Fibroblast of gingiva (primary cell): ENCODE measurements at regions not wholly inside any gene's neighbourhood (a gene's known extent, or its start where the extent isn't known, plus 50 kb on each side); places are given as distances from the start of the nearest gene placed in this dataset.

Source experiments
- DNase-seq: peaks from one replicate; pipeline ENCODE4 v3.0.0-alpha.2; 2011; ENCODE audit warnings: low read depth

- no peak for DNase-seq
Measured at GRCh38 chr15:70426096-70426821, 328.5 kb upstream of the TLE3 start.

- DNase-seq, result no peak
Measured at GRCh38 chr15:70424937-70425411, 327.3 kb upstream of the TLE3 start.

- DNase-seq, result no peak
Measured at GRCh38 chr15:70423267-70423666, 325.6 kb upstream of the TLE3 start.

GRCh38 chr15:70422342-70422741 is 324.6 kb upstream of the TLE3 start:
- no peak for DNase-seq

GRCh38 chr15:70420948-70421482 is 323.3 kb upstream of the TLE3 start:
- no peak for DNase-seq

GRCh38 chr15:70420086-70420947 is 322.6 kb upstream of the TLE3 start:
- DNase-seq, result no peak

GRCh38 chr15:70418943-70419342 is 321.2 kb upstream of the TLE3 start:
- no peak for DNase-seq

- DNase-seq, result no peak
Measured at GRCh38 chr15:70417535-70417934, 319.8 kb upstream of the TLE3 start.

- no peak for DNase-seq
Measured at GRCh38 chr15:70416829-70417228, 319.1 kb upstream of the TLE3 start.

- DNase-seq, result no peak
Measured at GRCh38 chr15:70415398-70415797, 317.7 kb upstream of the TLE3 start.

- DNase-seq, result no peak
Measured at GRCh38 chr15:70414626-70415025, 316.9 kb upstream of the TLE3 start.

GRCh38 chr15:70412794-70413193 is 315.1 kb upstream of the TLE3 start:
- no peak for DNase-seq

GRCh38 chr15:70411143-70411863 is 313.6 kb upstream of the TLE3 start:
- DNase-seq, result no peak

- DNase-seq, result no peak
Measured at GRCh38 chr15:70410371-70410985, 312.8 kb upstream of the TLE3 start.

- no peak for DNase-seq
Measured at GRCh38 chr15:70409388-70409787, 311.7 kb upstream of the TLE3 start.

- DNase-seq, result no peak
Measured at GRCh38 chr15:70407955-70408354, 310.2 kb upstream of the TLE3 start.

- no peak for DNase-seq
Measured at GRCh38 chr15:70407336-70407670, 309.6 kb upstream of the TLE3 start.

GRCh38 chr15:70406617-70407335 is 309.1 kb upstream of the TLE3 start:
- no peak for DNase-seq

- no peak for DNase-seq
Measured at GRCh38 chr15:70401709-70402108, 304.0 kb upstream of the TLE3 start.

- DNase-seq, result no peak
Measured at GRCh38 chr15:70400766-70401541, 303.2 kb upstream of the TLE3 start.

GRCh38 chr15:70399204-70399603 is 301.5 kb upstream of the TLE3 start:
- DNase-seq, result no peak
